Kidney (tissue), 13 donors: ENCODE measurements at regions not wholly inside any gene's neighbourhood (a gene's known extent, or its start where the extent isn't known, plus 50 kb on each side); places are given as distances from the start of the nearest gene placed in this dataset.
"Not testable (repeated sequence)": the region's sequence is repeated elsewhere in the genome, so short reads cannot be mapped to it uniquely, and the experiment has no call there.

Source experiments
- DNase-seq, 5 donors: peaks; one replicate each; pipeline ENCODE4 v3.0.0-alpha.2; 2013 to 2020
- FAIRE-seq: peaks from 2 replicates; lab custom pipeline; 2012; peaks lifted over from hg19 to GRCh38; lab: Jason Lieb, UNC
- H3K27ac ChIP-seq, 2 donors: one replicate each; pipeline ENCODE4 v1.7.0; 2013; ENCODE audit warnings: low read depth in 2 of 2, low read length in 2 of 2, inconsistent platforms in 1 of 2
- H3K27me3 ChIP-seq: one replicate; pipeline ENCODE4 v1.7.1; 2013; ENCODE audit warnings: low read length, inconsistent platforms; ENCODE audit not compliant: control insufficient read depth, insufficient read depth
- H3K36me3 ChIP-seq, 3 donors: one replicate each; pipeline versions ENCODE4 v1.7.0 to v1.7.1; 2013; ENCODE audit warnings: low read length in 3 of 3, control low read depth in 1 of 3, inconsistent platforms in 1 of 3; ENCODE audit not compliant: insufficient read depth in 3 of 3, control insufficient read depth in 2 of 3
- H3K4me1 ChIP-seq, 3 donors: one replicate each; pipeline versions ENCODE4 v1.7.0 to v1.7.1; 2013; ENCODE audit warnings: low read length in 3 of 3, inconsistent platforms in 1 of 3, low read depth in 1 of 3; ENCODE audit not compliant: control insufficient read depth in 2 of 3, insufficient read depth in 2 of 3
- H3K4me3 ChIP-seq, 3 donors: one replicate each; pipeline versions ENCODE4 v1.7.0 to v1.8.1; 2013; ENCODE audit warnings: low read length in 3 of 3, control low read depth in 1 of 3, inconsistent platforms in 1 of 3
- H3K9ac ChIP-seq, 3 donors: one replicate each; pipeline versions ENCODE4 v1.7.0 to v1.7.1; 2013; ENCODE audit warnings: low read length in 3 of 3, control low read depth in 1 of 3, inconsistent platforms in 1 of 3
- H3K9me3 ChIP-seq, 3 donors: one replicate each; pipeline versions ENCODE4 v1.7.0 to v1.7.1; 2013; ENCODE audit warnings: low read length in 3 of 3, control low read depth in 1 of 3, inconsistent platforms in 1 of 3; ENCODE audit not compliant: control insufficient read depth in 2 of 3, insufficient read depth in 1 of 3
- intact Hi-C: fragments of 100-400 bp; cut with DNase I; formaldehyde crosslinking; loops from one replicate; pipeline ENCODE4 v1.11.1; 2022
- TF ChIP-seq, protein P1 (sequence below): IDR thresholded peaks from 3 replicates; pipeline ENCODE4 v1.5.1; 2012; ENCODE audit warnings: mild to moderate bottlenecking, moderate library complexity, borderline replicate concordance; ENCODE audit not compliant: insufficient read depth; ENCODE audit errors: extremely low read depth
- donor health status: control.
- donor health status: control.
- donor health status: control.
- donor health status: control.
- donor health status: control.
- donor health status: DM: yes; HTN: yes; CAD: no.
- donor health status: Normal renal cell carcinoma (clear cell type).

DNA sequence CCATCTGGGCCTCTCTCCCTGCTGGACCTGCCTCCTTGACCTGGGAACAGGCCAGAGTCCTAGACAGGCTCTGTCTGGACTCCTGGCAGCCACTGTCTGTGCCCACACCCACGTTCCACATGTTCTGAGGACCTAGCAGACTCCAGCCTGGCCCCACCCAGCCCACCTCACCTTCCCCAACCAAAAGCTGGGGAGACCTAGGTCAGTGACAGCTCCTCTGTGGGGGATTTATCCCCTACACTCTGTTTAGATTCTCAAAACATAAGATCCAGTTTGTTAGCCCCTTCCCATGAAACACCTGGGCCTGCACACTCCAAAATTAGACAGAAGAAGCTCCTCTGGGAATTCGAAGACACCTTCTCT lies 59.8 kb upstream of the ADAMTS2 start:
- H3K36me3 ChIP-seq = no peaks in the 10 kb centered on the region
- FAIRE-seq = no peak
- intact Hi-C loops = no loop called here

DNA sequence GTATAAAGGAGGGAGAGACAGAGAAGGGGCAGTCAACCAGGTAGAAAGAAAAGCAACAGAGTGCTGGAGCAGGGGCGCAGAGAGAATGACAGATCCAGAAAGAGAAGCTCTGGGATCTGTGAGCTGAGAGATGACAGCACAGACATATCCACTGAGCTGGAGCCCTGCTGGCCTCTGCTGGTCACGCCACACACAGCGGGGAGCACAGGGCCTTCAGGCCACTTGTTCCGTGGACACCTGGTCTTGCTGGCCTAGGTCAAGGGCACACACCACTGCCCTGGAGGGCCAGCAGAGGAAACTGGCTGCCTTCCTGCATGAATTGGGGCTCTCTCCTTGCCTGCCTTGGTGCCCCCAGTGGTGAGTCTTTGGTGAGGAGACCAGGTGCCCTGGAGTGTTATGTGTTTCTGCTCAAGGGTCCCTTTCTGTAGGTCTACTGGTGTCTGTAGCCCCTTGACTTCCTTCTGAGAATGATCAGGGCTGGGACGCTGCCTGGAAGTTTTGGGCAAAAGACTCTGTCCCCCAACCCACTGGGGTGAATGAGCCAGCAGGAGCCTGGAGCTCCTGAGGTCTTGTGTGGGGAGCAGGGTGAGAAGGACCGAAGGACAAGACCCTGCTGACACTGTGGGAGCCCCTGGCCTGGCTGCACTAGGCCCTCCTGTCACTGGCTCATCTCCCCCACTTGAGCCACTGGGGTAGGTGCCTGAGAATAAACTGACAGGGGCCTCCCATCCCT lies 59.2 kb upstream of the ADAMTS2 start:
- DNase-seq (peak in 4 of 5 donors; percentile 29 to 56 (median 46)), FAIRE-seq (no peak)
- Histone ChIP-seq H3K27ac (no peak overlapping the region), H3K27me3 (no peaks in the 10 kb centered on the region), H3K4me1 (no peaks in the 10 kb centered on the region), H3K9me3 (peaks cover 0 to 22% (median 2%) of the 10 kb centered on the region in 3 donors), H3K9ac (no peak overlapping the region), H3K36me3 (no peaks in the 10 kb centered on the region), H3K4me3 (no peak overlapping the region)
- TF ChIP-seq, protein P1, sequence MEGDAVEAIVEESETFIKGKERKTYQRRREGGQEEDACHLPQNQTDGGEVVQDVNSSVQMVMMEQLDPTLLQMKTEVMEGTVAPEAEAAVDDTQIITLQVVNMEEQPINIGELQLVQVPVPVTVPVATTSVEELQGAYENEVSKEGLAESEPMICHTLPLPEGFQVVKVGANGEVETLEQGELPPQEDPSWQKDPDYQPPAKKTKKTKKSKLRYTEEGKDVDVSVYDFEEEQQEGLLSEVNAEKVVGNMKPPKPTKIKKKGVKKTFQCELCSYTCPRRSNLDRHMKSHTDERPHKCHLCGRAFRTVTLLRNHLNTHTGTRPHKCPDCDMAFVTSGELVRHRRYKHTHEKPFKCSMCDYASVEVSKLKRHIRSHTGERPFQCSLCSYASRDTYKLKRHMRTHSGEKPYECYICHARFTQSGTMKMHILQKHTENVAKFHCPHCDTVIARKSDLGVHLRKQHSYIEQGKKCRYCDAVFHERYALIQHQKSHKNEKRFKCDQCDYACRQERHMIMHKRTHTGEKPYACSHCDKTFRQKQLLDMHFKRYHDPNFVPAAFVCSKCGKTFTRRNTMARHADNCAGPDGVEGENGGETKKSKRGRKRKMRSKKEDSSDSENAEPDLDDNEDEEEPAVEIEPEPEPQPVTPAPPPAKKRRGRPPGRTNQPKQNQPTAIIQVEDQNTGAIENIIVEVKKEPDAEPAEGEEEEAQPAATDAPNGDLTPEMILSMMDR = no peak
- intact Hi-C loops = no loop called here

More for the DNA sequence above, 59.8 kb upstream of the ADAMTS2 start:
- TF ChIP-seq, protein P1 = no peak
- no peak for DNase-seq
- H3K27ac ChIP-seq = no peak overlapping the region
- no peaks in the 10 kb centered on the region for H3K4me1 ChIP-seq
- H3K9me3 ChIP-seq = peaks cover 0 to 18% (median 2%) of the 10 kb centered on the region in 3 donors
- no peaks in the 10 kb centered on the region for H3K27me3 ChIP-seq
- H3K9ac ChIP-seq = no peak overlapping the region
- no peak overlapping the region for H3K4me3 ChIP-seq

- Histone ChIP-seq H3K27ac (no peak overlapping the region), H3K4me3 (no peak overlapping the region), H3K4me1 (no peaks in the 10 kb centered on the region), H3K9me3 (peaks cover 0 to 25% (median 4%) of the 10 kb centered on the region in 3 donors), H3K36me3 (no peaks in the 10 kb centered on the region), H3K9ac (no peak overlapping the region), H3K27me3 (no peaks in the 10 kb centered on the region)
- TF ChIP-seq, protein P1 = no peak
- intact Hi-C loops = no loop called here
- FAIRE-seq (no peak), DNase-seq (peak in 1 of 5 donors; percentile 36)
Measured at GRCh38 chr5:179403426-179404147, 58.3 kb upstream of the ADAMTS2 start.

GRCh38 chr5:179400435-179400834 lies 55.2 kb upstream of the ADAMTS2 start:
- H3K27ac ChIP-seq, FAIRE-seq, DNase-seq, H3K27me3 ChIP-seq, H3K4me3 ChIP-seq, H3K9ac ChIP-seq, H3K36me3 ChIP-seq, intact Hi-C loops, H3K4me1 ChIP-seq: not testable (repeated sequence)
- peaks cover 0 to 25% (median 4%) of the 10 kb centered on the region in 3 donors for H3K9me3 ChIP-seq
